DND-41 (cell line): ENCODE measurements at regions not wholly inside any gene's neighbourhood (a gene's known extent, or its start where the extent isn't known, plus 50 kb on each side); places are given as distances from the start of the nearest gene placed in this dataset.

ENCODE experiments used
- ATAC-seq: fragments of 200-7000 bp; cut with Tn5 transposase; 3 replicates; pipeline ENCODE4 v1.9.1; 2021; ENCODE audit warnings: low read depth; ENCODE audit not compliant: insufficient read depth
- DNase-seq: peaks from one replicate; pipeline ENCODE4 v3.0.0-alpha.2; 2020
- H2AFZ ChIP-seq: 2 replicates; pipeline ENCODE4 v1.6.0; 2012; ENCODE audit warnings: low read depth, low read length
- H3K27ac ChIP-seq: 2 replicates; pipeline ENCODE4 v1.5.1; 2012; ENCODE audit warnings: low read length, inconsistent platforms
- H3K27me3 ChIP-seq: fragments of 200-600 bp; sonication (generic); 2 replicates; pipeline ENCODE4 v1.6.0; 2012; ENCODE audit warnings: low read length, mild to moderate bottlenecking, inconsistent platforms; ENCODE audit not compliant: insufficient read depth, poor library complexity
- H3K36me3 ChIP-seq: 2 replicates; pipeline ENCODE4 v1.5.1; 2012; ENCODE audit warnings: low read length, inconsistent platforms; ENCODE audit not compliant: insufficient read depth
- H3K4me1 ChIP-seq: 2 replicates; pipeline ENCODE4 v1.5.1; 2012; ENCODE audit warnings: mild to moderate bottlenecking, low read length; ENCODE audit not compliant: insufficient read depth
- H3K4me2 ChIP-seq: 2 replicates; pipeline ENCODE4 v1.6.0; 2012; ENCODE audit warnings: mild to moderate bottlenecking, moderate library complexity, low read length, inconsistent platforms; ENCODE audit not compliant: insufficient read depth
- H3K4me3 ChIP-seq, 2 experiments: fragments of 200-600 bp in 1 of 2; shearing (Covaris generic) in 1 of 2; 2 replicates each; pipeline ENCODE4 v1.5.1; 2012 to 2016; ENCODE audit warnings: inconsistent platforms in 2 of 2, low read length in 2 of 2, mild to moderate bottlenecking in 2 of 2, low read depth in 1 of 2, moderate library complexity in 1 of 2
- H3K79me2 ChIP-seq: 2 replicates; pipeline ENCODE4 v1.6.0; 2012; ENCODE audit warnings: low read length, inconsistent platforms; ENCODE audit not compliant: insufficient read depth
- H3K9ac ChIP-seq: 2 replicates; pipeline ENCODE4 v1.6.0; 2012; ENCODE audit warnings: low read depth, mild to moderate bottlenecking, inconsistent platforms, low read length, moderate library complexity
- H3K9me3 ChIP-seq: 2 replicates; pipeline ENCODE4 v1.5.1; 2012; ENCODE audit warnings: low read length, moderate library complexity, mild to moderate bottlenecking, inconsistent platforms; ENCODE audit not compliant: insufficient read depth, severe bottlenecking
- H4K20me1 ChIP-seq: 2 replicates; pipeline ENCODE4 v1.6.0; 2012; ENCODE audit warnings: low read length; ENCODE audit not compliant: insufficient read depth
- CTCF ChIP-seq: IDR thresholded peaks from 2 replicates; pipeline ENCODE4 v1.5.1; 2012; ENCODE audit warnings: borderline replicate concordance, low read length, moderate library complexity, mild to moderate bottlenecking; ENCODE audit not compliant: poor library complexity, severe bottlenecking; ENCODE audit errors: extremely low read depth
- EZH2 ChIP-seq: IDR thresholded peaks from 3 replicates; pipeline ENCODE4 v1.6.1; 2012; ENCODE audit warnings: borderline replicate concordance, low read depth, mild to moderate bottlenecking, moderate library complexity, low read length, inconsistent platforms; ENCODE audit not compliant: severe bottlenecking

GRCh38 chr22:48572951-48573350, 1254.7 kb downstream of the BRD1 start:
- no peak overlapping the region for H3K4me2 ChIP-seq
- ATAC-seq (no peak), DNase-seq (no peak)
- H2AFZ ChIP-seq, result no peak overlapping the region
- H4K20me1 ChIP-seq, result no peaks in the 10 kb centered on the region
- no peaks in the 10 kb centered on the region for H3K27me3 ChIP-seq
- H3K9ac ChIP-seq, result no peak overlapping the region
- H3K36me3 ChIP-seq, result no peaks in the 10 kb centered on the region
- no peak overlapping the region for H3K27ac ChIP-seq
- peaks cover 18% of the 10 kb centered on the region for H3K9me3 ChIP-seq
- no peaks in the 10 kb centered on the region for H3K79me2 ChIP-seq
- H3K4me1 ChIP-seq, result no peaks in the 10 kb centered on the region
- H3K4me3 ChIP-seq, result no peak overlapping the region
- TF ChIP-seq EZH2, result no peak
- TF ChIP-seq CTCF, result no peak

- no peak overlapping the region for H3K27ac ChIP-seq
- H3K4me1 ChIP-seq, result no peaks in the 10 kb centered on the region
- H3K9ac ChIP-seq, result no peak overlapping the region
- H3K36me3 ChIP-seq, result no peaks in the 10 kb centered on the region
- DNase-seq, result no peak
- no peaks in the 10 kb centered on the region for H4K20me1 ChIP-seq
- H3K4me2 ChIP-seq, result no peak overlapping the region
- H3K4me3 ChIP-seq, result no peak overlapping the region
- H3K27me3 ChIP-seq, result peaks cover 11% of the 10 kb centered on the region
- peaks cover 18% of the 10 kb centered on the region for H3K9me3 ChIP-seq
- no peak for ATAC-seq
- TF ChIP-seq CTCF (no peak), EZH2 (no peak)
- no peaks in the 10 kb centered on the region for H3K79me2 ChIP-seq
- H2AFZ ChIP-seq, result no peak overlapping the region
Measured at GRCh38 chr22:48570912-48571311, 1256.8 kb downstream of the BRD1 start.

GRCh38 chr22:48569476-48570233, 1258.0 kb downstream of the BRD1 start:
- no peak for DNase-seq
- TF ChIP-seq EZH2 (no peak), CTCF (no peak)
- ATAC-seq, result no peak
- Histone ChIP-seq H3K27ac (no peak overlapping the region), H3K4me3 (no peak overlapping the region), H3K27me3 (peaks cover 11% of the 10 kb centered on the region), H4K20me1 (no peaks in the 10 kb centered on the region), H3K4me1 (no peaks in the 10 kb centered on the region), H2AFZ (no peak overlapping the region), H3K79me2 (no peaks in the 10 kb centered on the region), H3K4me2 (no peak overlapping the region), H3K9me3 (peaks cover 18% of the 10 kb centered on the region), H3K36me3 (no peaks in the 10 kb centered on the region), H3K9ac (no peak overlapping the region)
